Ovary (tissue), 3 donors: ENCODE measurements at regions not wholly inside any gene's neighbourhood (a gene's known extent, or its start where the extent isn't known, plus 50 kb on each side); places are given as distances from the start of the nearest gene placed in this dataset.

Experiments used
- CTCF ChIP-seq, 3 donors: fragments of 450-650 bp in 2 of 3; fragments of 200-600 bp in 1 of 3; IDR thresholded peaks; one replicate each; pipeline versions ENCODE4 v1.5.1 to v1.8.0; 2016 to 2022; ENCODE audit warnings: antibody characterized with exemption in 3 of 3, mild to moderate bottlenecking in 1 of 3
- POLR2A ChIP-seq: fragments of 450-650 bp; IDR thresholded peaks from one replicate; pipeline ENCODE4 v1.6.1; 2017; ENCODE audit warnings: antibody characterized with exemption, mild to moderate bottlenecking, moderate library complexity
- donor health status: DM: no; HTN: no; CAD: no.

- TF ChIP-seq CTCF (IDR thresholded peaks at IDR 0.05): no peak
- TF ChIP-seq POLR2A: no peak
Measured at GRCh38 chr5:163867324-163867723, 361.9 kb downstream of the MAT2B start.
